Effector memory CD4-positive, alpha-beta T cell (primary cell): ENCODE measurements at regions not wholly inside any gene's neighbourhood (a gene's known extent, or its start where the extent isn't known, plus 50 kb on each side); places are given as distances from the start of the nearest gene placed in this dataset.

ENCODE experiments used
- DNase-seq, 3 donors: peaks; one replicate each; pipeline ENCODE4 v3.0.0-alpha.2; 2020
- H3K27ac ChIP-seq: 2 replicates; pipeline ENCODE4 v1.7.0; 2013; ENCODE audit warnings: mild to moderate bottlenecking, low read length, moderate library complexity; ENCODE audit not compliant: insufficient read depth, poor library complexity, severe bottlenecking
- H3K27me3 ChIP-seq: replicated peaks from 2 replicates; pipeline ENCODE4 v1.7.0; 2013; ENCODE audit warnings: mild to moderate bottlenecking, low read length; ENCODE audit not compliant: insufficient read depth, control insufficient read depth, poor library complexity, severe bottlenecking
- H3K36me3 ChIP-seq: 2 replicates; pipeline ENCODE4 v1.7.0; 2013; ENCODE audit warnings: mild to moderate bottlenecking, low read length, moderate library complexity; ENCODE audit not compliant: control insufficient read depth, insufficient read depth
- H3K4me1 ChIP-seq: 2 replicates; pipeline ENCODE4 v1.7.0; 2013; ENCODE audit warnings: low read length, mild to moderate bottlenecking; ENCODE audit not compliant: control insufficient read depth, insufficient read depth, poor library complexity, severe bottlenecking
- H3K4me3 ChIP-seq: 2 replicates; pipeline ENCODE4 v1.7.0; 2013; ENCODE audit warnings: low read length, low read depth, mild to moderate bottlenecking; ENCODE audit not compliant: insufficient read depth, poor library complexity, severe bottlenecking
- H3K9me3 ChIP-seq: 2 replicates; pipeline ENCODE4 v1.7.0; 2013; ENCODE audit warnings: mild to moderate bottlenecking, low read length, moderate library complexity; ENCODE audit not compliant: control insufficient read depth

GRCh38 chrX:55142206-55142918 lies 53.5 kb downstream of the PAGE2 start:
- DNase-seq = no peak
- no peaks in the 10 kb centered on the region for H3K9me3 ChIP-seq
- no peaks in the 10 kb centered on the region for H3K36me3 ChIP-seq
- no peaks in the 10 kb centered on the region for H3K27me3 ChIP-seq
- no peak overlapping the region for H3K27ac ChIP-seq
- H3K4me3 ChIP-seq = no peak overlapping the region
- no peaks in the 10 kb centered on the region for H3K4me1 ChIP-seq

GRCh38 chrX:55142919-55143310 lies 54.1 kb downstream of the PAGE2 start:
- DNase-seq = no peak
- Histone ChIP-seq H3K36me3 (no peaks in the 10 kb centered on the region), H3K9me3 (no peaks in the 10 kb centered on the region), H3K27me3 (no peaks in the 10 kb centered on the region), H3K4me3 (no peak overlapping the region), H3K27ac (no peak overlapping the region), H3K4me1 (no peaks in the 10 kb centered on the region)

- H3K36me3 ChIP-seq = no peaks in the 10 kb centered on the region
- no peak overlapping the region for H3K27ac ChIP-seq
- no peak overlapping the region for H3K4me3 ChIP-seq
- DNase-seq = no peak
- H3K27me3 ChIP-seq = no peaks in the 10 kb centered on the region
- no peaks in the 10 kb centered on the region for H3K9me3 ChIP-seq
- no peaks in the 10 kb centered on the region for H3K4me1 ChIP-seq
Measured at GRCh38 chrX:55143621-55144020, 54.8 kb downstream of the PAGE2 start.

- Histone ChIP-seq H3K4me1 (no peaks in the 10 kb centered on the region), H3K27ac (no peak overlapping the region), H3K4me3 (no peak overlapping the region), H3K9me3 (no peaks in the 10 kb centered on the region), H3K36me3 (no peaks in the 10 kb centered on the region), H3K27me3 (no peaks in the 10 kb centered on the region)
- DNase-seq = no peak
Measured at GRCh38 chrX:55144697-55145096, 55.9 kb downstream of the PAGE2 start.

GRCh38 chrX:55149242-55149641 lies 60.4 kb downstream of the PAGE2 start:
- Histone ChIP-seq H3K27ac (no peak overlapping the region), H3K4me1 (no peaks in the 10 kb centered on the region), H3K36me3 (no peaks in the 10 kb centered on the region), H3K9me3 (no peaks in the 10 kb centered on the region), H3K27me3 (no peaks in the 10 kb centered on the region), H3K4me3 (no peak overlapping the region)
- no peak for DNase-seq

- H3K27ac ChIP-seq = no peak overlapping the region
- no peak overlapping the region for H3K4me3 ChIP-seq
- no peaks in the 10 kb centered on the region for H3K36me3 ChIP-seq
- no peaks in the 10 kb centered on the region for H3K9me3 ChIP-seq
- H3K4me1 ChIP-seq = no peaks in the 10 kb centered on the region
- no peak for DNase-seq
- H3K27me3 ChIP-seq = no peaks in the 10 kb centered on the region
Measured at GRCh38 chrX:55151199-55151598, 62.4 kb downstream of the PAGE2 start.

GRCh38 chrX:55159551-55159950 lies 60.6 kb upstream of the PAGE5 start:
- H3K27me3 ChIP-seq = no peaks in the 10 kb centered on the region
- DNase-seq = no peak
- no peak overlapping the region for H3K4me3 ChIP-seq
- H3K36me3 ChIP-seq = no peaks in the 10 kb centered on the region
- no peaks in the 10 kb centered on the region for H3K9me3 ChIP-seq
- H3K4me1 ChIP-seq = peaks cover 4% of the 10 kb centered on the region
- peak overlapping the region; percentile 89 for H3K27ac ChIP-seq

- Histone ChIP-seq H3K4me3 (peak overlapping the region; percentile 60), H3K9me3 (no peaks in the 10 kb centered on the region), H3K27ac (peak overlapping the region; percentile 89), H3K36me3 (no peaks in the 10 kb centered on the region), H3K4me1 (peaks cover 4% of the 10 kb centered on the region), H3K27me3 (no peaks in the 10 kb centered on the region)
- DNase-seq = peak; percentile 82 to 85 (median 85)
Measured at GRCh38 chrX:55160685-55161552, 59.2 kb upstream of the PAGE5 start.

- no peaks in the 10 kb centered on the region for H3K27me3 ChIP-seq
- peaks cover 4% of the 10 kb centered on the region for H3K4me1 ChIP-seq
- H3K27ac ChIP-seq = peak overlapping the region; percentile 89
- H3K4me3 ChIP-seq = peak overlapping the region; percentile 60
- no peaks in the 10 kb centered on the region for H3K36me3 ChIP-seq
- no peaks in the 10 kb centered on the region for H3K9me3 ChIP-seq
- DNase-seq = no peak
Measured at GRCh38 chrX:55161581-55161980, 58.6 kb upstream of the PAGE5 start.

GRCh38 chrX:55163171-55163570 lies 57.0 kb upstream of the PAGE5 start:
- H3K4me1 ChIP-seq = peaks cover 4% of the 10 kb centered on the region
- H3K36me3 ChIP-seq = no peaks in the 10 kb centered on the region
- no peaks in the 10 kb centered on the region for H3K27me3 ChIP-seq
- H3K9me3 ChIP-seq = no peaks in the 10 kb centered on the region
- no peak for DNase-seq
- no peak overlapping the region for H3K27ac ChIP-seq
- H3K4me3 ChIP-seq = no peak overlapping the region
